IMR-90 (cell line): ENCODE measurements at regions not wholly inside any gene's neighbourhood (a gene's known extent, or its start where the extent isn't known, plus 50 kb on each side); places are given as distances from the start of the nearest gene placed in this dataset.

Source experiments
- ATAC-seq: fragments of 200-7000 bp; cut with Tn5 transposase; 2 replicates; pipeline ENCODE4 v1.9.1; 2020; ENCODE audit warnings: low read depth, mild to moderate bottlenecking, moderate library complexity
- BruUV-seq: library from RNA; stranded (reverse); fragments of 400-500 nt; replicated peaks from 2 replicates; lab custom pipeline; 2021; lab: Mats Ljungman, UMichigan
- CTCF ChIA-PET: fragments of 300-600 bp; formaldehyde crosslinking; extraction: SDS; loops from one replicate; lab custom pipeline; 2021; ENCODE audit warnings: antibody characterized with exemption; lab: Yijun Ruan, JAX
- POLR2A ChIA-PET: fragments of 300-600 bp; sonication (Branson Sonifier 250); formaldehyde crosslinking; loops from one replicate; lab custom pipeline; 2022; ENCODE audit warnings: antibody characterized with exemption; ENCODE audit not compliant: unreplicated experiment; lab: Charles Lee
- DNase-seq: peaks from one replicate; pipeline ENCODE4 v3.0.0; 2013
- H2AFZ ChIP-seq: replicated peaks from 2 replicates; pipeline ENCODE3; 2013; ENCODE audit warnings: low read length, mild to moderate bottlenecking; ENCODE audit not compliant: poor library complexity
- H2AK5ac ChIP-seq: 2 replicates; pipeline ENCODE4 v1.6.1; 2013; ENCODE audit warnings: low read depth, low read length, inconsistent platforms
- H2AK9ac ChIP-seq: replicated peaks from 2 replicates; pipeline ENCODE3; 2013; ENCODE audit warnings: mild to moderate bottlenecking, low read depth, low read length, moderate library complexity; ENCODE audit not compliant: poor library complexity
- H2BK120ac ChIP-seq: 2 replicates; pipeline ENCODE4 v1.6.1; 2013; ENCODE audit warnings: low read depth, low read length, inconsistent platforms
- H2BK15ac ChIP-seq: 3 replicates; pipeline ENCODE4 v1.6.1; 2013; ENCODE audit warnings: low read depth, low read length, inconsistent platforms
- H2BK20ac ChIP-seq: 2 replicates; pipeline ENCODE4 v1.6.1; 2013; ENCODE audit warnings: low read depth, mild to moderate bottlenecking, inconsistent platforms, low read length, moderate library complexity
- H2BK5ac ChIP-seq: 2 replicates; pipeline ENCODE4 v1.6.1; 2013; ENCODE audit warnings: mild to moderate bottlenecking, low read depth, low read length, inconsistent platforms; ENCODE audit not compliant: poor library complexity, severe bottlenecking
- H3K14ac ChIP-seq: replicated peaks from 2 replicates; pipeline ENCODE4 v1.6.1; 2013; ENCODE audit warnings: low read depth, low read length, inconsistent platforms
- H3K18ac ChIP-seq: 2 replicates; pipeline ENCODE4 v1.6.1; 2013; ENCODE audit warnings: low read depth, low read length, control low read depth
- H3K23ac ChIP-seq: 2 replicates; pipeline ENCODE4 v1.6.1; 2013; ENCODE audit warnings: low read depth, low read length, inconsistent platforms
- H3K27ac ChIP-seq: 2 replicates; pipeline ENCODE4 v1.5.1; 2013; ENCODE audit warnings: mild to moderate bottlenecking, control low read depth, low read length; ENCODE audit not compliant: insufficient read depth
- H3K27me3 ChIP-seq: 2 replicates; pipeline ENCODE4 v1.6.1; 2013; ENCODE audit warnings: low read length; ENCODE audit not compliant: control insufficient read depth, insufficient read depth
- H3K36me3 ChIP-seq: 2 replicates; pipeline ENCODE4 v1.6.1; 2013; ENCODE audit warnings: low read length, mixed read lengths; ENCODE audit not compliant: control insufficient read depth, insufficient read depth
- H3K4ac ChIP-seq: 2 replicates; pipeline ENCODE4 v1.6.1; 2013; ENCODE audit warnings: low read depth, low read length, inconsistent platforms
- H3K4me1 ChIP-seq: 2 replicates; pipeline ENCODE4 v1.6.1; 2013; ENCODE audit warnings: low read length, mixed read lengths; ENCODE audit not compliant: control insufficient read depth, insufficient read depth
- H3K4me2 ChIP-seq: 2 replicates; pipeline ENCODE4 v1.6.1; 2013; ENCODE audit warnings: low read depth, mild to moderate bottlenecking, control low read depth, low read length, moderate library complexity
- H3K4me3 ChIP-seq: 2 replicates; pipeline ENCODE4 v1.5.1; 2013; ENCODE audit warnings: low read depth, mild to moderate bottlenecking, control low read depth, low read length, moderate library complexity; ENCODE audit not compliant: insufficient read depth
- H3K56ac ChIP-seq: 2 replicates; pipeline ENCODE4 v1.6.1; 2013; ENCODE audit warnings: low read length, inconsistent platforms; ENCODE audit not compliant: insufficient read depth; ENCODE audit errors: extremely low read depth
- H3K79me1 ChIP-seq, 2 experiments: 2 replicates each; pipeline ENCODE4 v1.6.1; 2013; ENCODE audit warnings: low read length in 2 of 2, inconsistent platforms in 1 of 2, low read depth in 1 of 2
- H3K9ac ChIP-seq: 2 replicates; pipeline ENCODE4 v1.6.1; 2013; ENCODE audit warnings: low read depth, low read length, control low read depth
- H3K9me1 ChIP-seq: 2 replicates; pipeline ENCODE4 v1.6.1; 2013; ENCODE audit warnings: low read length, inconsistent platforms; ENCODE audit not compliant: insufficient read depth
- H3K9me3 ChIP-seq: 2 replicates; pipeline ENCODE4 v1.6.1; 2013; ENCODE audit warnings: low read length; ENCODE audit not compliant: control insufficient read depth, insufficient read depth
- H4K20me1 ChIP-seq: 2 replicates; pipeline ENCODE4 v1.6.1; 2013; ENCODE audit warnings: low read length, inconsistent platforms; ENCODE audit not compliant: insufficient read depth
- H4K5ac ChIP-seq: 2 replicates; pipeline ENCODE4 v1.6.1; 2013; ENCODE audit warnings: mild to moderate bottlenecking, low read depth, low read length, control low read depth
- H4K8ac ChIP-seq, 2 experiments: 2 replicates each; pipeline ENCODE4 v1.6.1; 2013; ENCODE audit warnings: low read depth in 2 of 2, low read length in 2 of 2, control low read depth in 1 of 2, inconsistent platforms in 1 of 2
- H4K91ac ChIP-seq: 2 replicates; pipeline ENCODE4 v1.6.1; 2013; ENCODE audit warnings: low read depth, low read length, inconsistent platforms; ENCODE audit not compliant: insufficient read depth
- MAFK ChIP-seq: IDR thresholded peaks from 2 replicates; pipeline ENCODE4 v1.6.1; 2012; ENCODE audit warnings: low read depth, low read length, improper control_type of control experiment
- WGBS, 2 experiments: methylation state at CpG; one replicate each; pipeline versions ENCODE4 v1.1.5 to v1.1.7; 2013; ENCODE audit warnings: missing lambda C conversion rate in 2 of 2; ENCODE audit not compliant: insufficient read length in 1 of 2; ENCODE audit errors: extremely low coverage in 2 of 2; 5-methylcytosine and 5-hydroxymethylcytosine counted together
- dilution Hi-C: fragments of 300-500 bp; cut with HindIII; formaldehyde crosslinking; loops from one replicate; pipeline ENCODE4 v1.14.3; 2018; ENCODE audit warnings: low sequenced_read_pairs; ENCODE audit not compliant: unreplicated experiment
- in situ Hi-C: fragments of 300-500 bp; cut with MboI; formaldehyde crosslinking; loops from 3 replicates; pipeline ENCODE4 v1.14.3; 2019; ENCODE audit warnings: low sequenced_read_pairs, inconsistent platforms, mixed read lengths
- intact Hi-C: fragments of 100-400 bp; cut with micrococcal nuclease; formaldehyde crosslinking; loops from 2 replicates; pipeline ENCODE4 v1.10.0; 2022
- TF ChIP-seq, protein P1 (sequence below): conservative IDR thresholded peaks from 2 replicates; pipeline ENCODE4 v1.5.1; 2012; ENCODE audit warnings: mild to moderate bottlenecking, low read depth, low read length, improper control_type of control experiment

DNA sequence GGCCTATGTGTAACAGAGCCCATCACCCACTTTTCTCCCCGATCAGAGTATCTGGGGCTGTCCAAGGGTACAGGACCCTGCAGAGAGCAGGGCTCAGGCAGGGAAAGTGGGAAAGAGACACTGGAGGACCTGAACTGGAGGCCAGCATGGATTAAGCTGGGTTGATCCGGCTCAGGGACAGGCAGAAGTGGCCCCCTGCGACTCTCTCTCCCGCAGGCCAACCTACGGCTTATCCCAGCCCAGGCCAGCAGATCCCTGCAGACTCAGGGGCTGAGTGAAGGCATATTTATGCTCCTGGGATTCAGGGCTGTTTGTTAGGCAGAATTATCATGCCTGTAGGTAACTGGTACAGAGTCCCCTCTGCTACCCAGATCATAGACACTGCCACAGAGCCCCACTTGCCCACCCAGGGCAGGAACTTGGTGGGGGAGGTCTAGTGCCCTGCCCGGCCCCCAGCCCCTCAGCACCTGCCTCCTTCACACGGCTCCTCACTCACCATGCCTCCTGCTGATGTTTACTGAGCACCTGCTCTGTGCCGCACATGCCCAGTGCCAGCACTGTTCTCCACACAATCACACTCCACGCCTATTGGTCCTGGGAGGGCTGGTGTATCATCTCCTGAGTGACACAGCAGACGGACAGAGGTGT lies 87.3 kb downstream of the ADRA2C start:
- Histone ChIP-seq H3K9me1 (no peaks in the 10 kb centered on the region), H3K18ac (no peak overlapping the region), H2AK9ac (no peak overlapping the region), H4K20me1 (no peaks in the 10 kb centered on the region), H3K56ac (no peak overlapping the region), H2BK120ac (no peak overlapping the region), H3K79me1 (no peaks in the 10 kb centered on the region), H2BK20ac (no peak overlapping the region), H4K8ac (no peak overlapping the region), H2AK5ac (no peak overlapping the region), H3K4ac (no peak overlapping the region), H3K9ac (no peak overlapping the region), H2BK15ac (no peak overlapping the region), H2BK5ac (no peak overlapping the region), H3K9me3 (peaks cover 6% of the 10 kb centered on the region), H4K91ac (no peak overlapping the region), H2AFZ (no peak overlapping the region), H3K4me2 (no peak overlapping the region), H3K27me3 (peaks cover 38% of the 10 kb centered on the region), H3K27ac (no peak overlapping the region), H3K4me3 (no peak overlapping the region), H3K4me1 (no peaks in the 10 kb centered on the region), H3K14ac (no peak overlapping the region), H3K36me3 (no peaks in the 10 kb centered on the region), H4K5ac (no peak overlapping the region), H3K23ac (no peak overlapping the region)
- no peak for DNase-seq
- dilution Hi-C loops, result no loop called here
- intact Hi-C loops, result no loop called here
- ChIA-PET POLR2A (no interaction called here), CTCF (no interaction called here)
- no peak for ATAC-seq
- TF ChIP-seq, protein P1, sequence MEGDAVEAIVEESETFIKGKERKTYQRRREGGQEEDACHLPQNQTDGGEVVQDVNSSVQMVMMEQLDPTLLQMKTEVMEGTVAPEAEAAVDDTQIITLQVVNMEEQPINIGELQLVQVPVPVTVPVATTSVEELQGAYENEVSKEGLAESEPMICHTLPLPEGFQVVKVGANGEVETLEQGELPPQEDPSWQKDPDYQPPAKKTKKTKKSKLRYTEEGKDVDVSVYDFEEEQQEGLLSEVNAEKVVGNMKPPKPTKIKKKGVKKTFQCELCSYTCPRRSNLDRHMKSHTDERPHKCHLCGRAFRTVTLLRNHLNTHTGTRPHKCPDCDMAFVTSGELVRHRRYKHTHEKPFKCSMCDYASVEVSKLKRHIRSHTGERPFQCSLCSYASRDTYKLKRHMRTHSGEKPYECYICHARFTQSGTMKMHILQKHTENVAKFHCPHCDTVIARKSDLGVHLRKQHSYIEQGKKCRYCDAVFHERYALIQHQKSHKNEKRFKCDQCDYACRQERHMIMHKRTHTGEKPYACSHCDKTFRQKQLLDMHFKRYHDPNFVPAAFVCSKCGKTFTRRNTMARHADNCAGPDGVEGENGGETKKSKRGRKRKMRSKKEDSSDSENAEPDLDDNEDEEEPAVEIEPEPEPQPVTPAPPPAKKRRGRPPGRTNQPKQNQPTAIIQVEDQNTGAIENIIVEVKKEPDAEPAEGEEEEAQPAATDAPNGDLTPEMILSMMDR, result no peak
- no peak for TF ChIP-seq MAFK
- 30% methylated on average over 2 of the region's 10 CpGs; no CpG with 5 or more reads in 1 of the 2 experiments for WGBS, 2 experiments
- no TSS peak for BruUV-seq
- in situ Hi-C loops, result no loop called here
